Ishikawa (cell line): ENCODE measurements at regions not wholly inside any gene's neighbourhood (a gene's known extent, or its start where the extent isn't known, plus 50 kb on each side); places are given as distances from the start of the nearest gene placed in this dataset.

Experiments
- CEBPB ChIP-seq: IDR thresholded peaks from 2 replicates; pipeline ENCODE4 v1.6.1; 2012
- CREB1 ChIP-seq: IDR thresholded peaks from 2 replicates; pipeline ENCODE4 v1.6.1; 2012; ENCODE audit warnings: low read depth
- EGR1 ChIP-seq: IDR thresholded peaks from 2 replicates; pipeline ENCODE4 v1.6.1; 2012
- EP300 ChIP-seq: IDR thresholded peaks from 2 replicates; pipeline ENCODE4 v1.6.1; 2012; ENCODE audit warnings: borderline replicate concordance
- FOXM1 ChIP-seq: IDR thresholded peaks from 2 replicates; pipeline ENCODE4 v1.6.1; 2012; ENCODE audit warnings: low read depth, borderline replicate concordance
- NFIC ChIP-seq: IDR thresholded peaks from 2 replicates; pipeline ENCODE4 v1.6.1; 2012
- RAD21 ChIP-seq: IDR thresholded peaks from 2 replicates; pipeline ENCODE4 v1.6.1; 2012; ENCODE audit warnings: low read depth
- REST ChIP-seq: IDR thresholded peaks from 2 replicates; pipeline ENCODE4 v1.6.1; 2012; ENCODE audit warnings: low read depth, mild to moderate bottlenecking
- TAF1 ChIP-seq: IDR thresholded peaks from 2 replicates; pipeline ENCODE4 v1.6.1; 2012; ENCODE audit warnings: low read depth, mild to moderate bottlenecking
- TCF12 ChIP-seq: IDR thresholded peaks from 2 replicates; pipeline ENCODE4 v1.6.1; 2012; ENCODE audit warnings: low read depth
- TEAD4 ChIP-seq: IDR thresholded peaks from 2 replicates; pipeline ENCODE4 v1.6.1; 2012
- USF1 ChIP-seq: IDR thresholded peaks from 2 replicates; pipeline ENCODE4 v1.6.1; 2012
- YY1 ChIP-seq: IDR thresholded peaks from 2 replicates; pipeline ENCODE4 v1.6.1; 2012; ENCODE audit warnings: low read depth
- ZBTB7A ChIP-seq: IDR thresholded peaks from 2 replicates; pipeline ENCODE4 v1.6.1; 2012; ENCODE audit warnings: low read depth
- TF ChIP-seq, protein P1 (sequence below): IDR thresholded peaks from 2 replicates; pipeline ENCODE4 v1.6.1; 2012

DNA sequence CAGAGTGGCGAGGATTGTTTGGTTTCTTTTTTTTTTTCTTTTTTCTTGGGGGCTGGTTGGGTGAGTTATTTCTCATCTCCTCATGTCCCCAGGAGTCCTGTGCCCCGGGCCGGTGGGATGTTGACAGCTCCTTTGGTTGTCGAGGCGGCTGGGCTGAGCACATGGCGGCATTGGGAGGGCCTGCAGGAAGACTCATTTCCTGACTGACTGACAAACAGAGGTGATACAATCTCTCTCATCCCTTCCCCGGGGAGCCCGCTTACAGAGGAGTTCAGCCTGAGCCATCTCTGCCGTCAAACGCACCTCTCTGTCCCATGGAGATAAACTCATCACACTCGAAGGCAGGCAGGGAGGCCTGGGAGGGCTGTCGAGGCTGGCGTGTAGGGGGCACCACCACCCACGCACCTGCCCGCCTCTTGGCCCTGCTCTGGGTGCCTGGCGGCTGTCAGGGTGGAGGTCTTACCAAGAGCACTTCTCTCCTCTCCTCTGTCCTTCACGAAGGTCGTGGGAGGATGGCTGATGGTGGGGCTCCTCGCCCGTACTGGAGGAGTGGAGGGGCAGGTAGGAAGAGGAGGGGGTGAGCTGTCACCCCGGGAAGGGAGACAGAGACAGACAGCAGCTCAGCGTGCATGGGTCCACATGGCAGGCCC is 60.0 kb upstream of the NECTIN1 start:
- TF ChIP-seq NFIC (no peak), CREB1 (no peak), TEAD4 (no peak), TAF1 (no peak), TCF12 (no peak), REST (no peak)

GRCh38 chr11:119788096-119788883 is 59.3 kb upstream of the NECTIN1 start:
- TF ChIP-seq RAD21 (no peak), TCF12 (no peak), TEAD4 (no peak), TAF1 (no peak), USF1 (no peak), ZBTB7A (no peak), CREB1 (no peak), FOXM1 (no peak), NFIC (no peak), EGR1 (no peak), YY1 (no peak), REST (no peak), EP300 (no peak)
- TF ChIP-seq, protein P1, sequence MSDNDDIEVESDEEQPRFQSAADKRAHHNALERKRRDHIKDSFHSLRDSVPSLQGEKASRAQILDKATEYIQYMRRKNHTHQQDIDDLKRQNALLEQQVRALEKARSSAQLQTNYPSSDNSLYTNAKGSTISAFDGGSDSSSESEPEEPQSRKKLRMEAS, result no peak

GRCh38 chr11:119787074-119787461 is 58.1 kb upstream of the NECTIN1 start:
- TF ChIP-seq ZBTB7A (no peak), CEBPB (no peak), TEAD4 (no peak), EP300 (no peak)

DNA sequence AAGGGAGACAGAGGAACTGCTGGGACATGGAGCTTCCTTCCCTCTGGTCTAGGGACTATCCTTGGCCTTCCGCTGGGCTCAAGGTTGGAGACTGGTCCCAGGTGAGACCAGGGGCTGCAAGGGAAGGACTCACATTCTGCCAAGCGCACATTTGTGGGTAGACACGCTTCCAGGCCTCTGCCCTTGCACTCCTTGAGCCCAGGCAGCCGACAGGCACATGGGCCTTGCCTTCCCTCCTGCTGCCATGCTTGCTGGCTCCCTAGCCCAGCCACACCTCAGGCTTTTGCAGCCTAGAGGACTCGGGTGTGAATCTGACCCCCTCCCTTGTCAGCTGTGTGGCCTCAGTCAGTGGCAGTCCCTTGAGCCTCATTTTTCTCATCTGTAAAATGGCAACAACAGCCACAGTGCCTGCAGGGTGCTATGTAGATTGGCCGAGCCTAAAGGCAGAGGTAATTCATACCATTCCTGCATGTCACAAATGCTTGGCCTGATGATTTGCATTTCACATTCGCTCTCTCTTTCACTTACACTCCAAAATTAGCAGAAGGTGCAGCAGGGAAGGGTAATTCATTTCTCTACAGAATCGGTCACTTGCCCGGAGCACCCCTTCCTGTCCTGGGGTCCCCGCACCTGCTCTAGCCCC is 57.6 kb upstream of the NECTIN1 start:
- TF ChIP-seq, protein P1, result no peak
- TF ChIP-seq USF1 (no peak), TAF1 (no peak), ZBTB7A (no peak), CREB1 (no peak), YY1 (no peak), FOXM1 (no peak), EGR1 (no peak), EP300 (no peak), REST (no peak), TEAD4 (no peak), RAD21 (no peak), NFIC (no peak), TCF12 (no peak), CEBPB (no peak)
